Ammon's horn (tissue), 1 donor: ENCODE measurements at regions not wholly inside any gene's neighbourhood (a gene's known extent, or its start where the extent isn't known, plus 50 kb on each side); places are given as distances from the start of the nearest gene placed in this dataset.
A peak's percentile ranks its signal among the peaks of the same experiment; 100 is the strongest.

ENCODE experiments used
- DNase-seq: peaks from one replicate; pipeline ENCODE4 v3.0.0-alpha.2; 2016; ENCODE audit warnings: low spot score

- no peak for DNase-seq
Observed at GRCh38 chr10:131708225-131708880, 192.5 kb upstream of the PPP2R2D start.

- DNase-seq: no peak
Observed at GRCh38 chr10:131710142-131710861, 190.5 kb upstream of the PPP2R2D start.

- no peak for DNase-seq
Observed at GRCh38 chr10:131722121-131722520, 178.7 kb upstream of the PPP2R2D start.

GRCh38 chr10:131722525-131723264, 178.1 kb upstream of the PPP2R2D start:
- DNase-seq: no peak

- DNase-seq: no peak
Observed at GRCh38 chr10:131723297-131724168, 177.3 kb upstream of the PPP2R2D start.

GRCh38 chr10:131724169-131724545, 176.7 kb upstream of the PPP2R2D start:
- DNase-seq: no peak

GRCh38 chr10:131724891-131725580, 175.8 kb upstream of the PPP2R2D start:
- DNase-seq: no peak

GRCh38 chr10:131725581-131726069, 175.2 kb upstream of the PPP2R2D start:
- no peak for DNase-seq

- DNase-seq: peak; percentile 55
Observed at GRCh38 chr10:131726076-131726880, 174.5 kb upstream of the PPP2R2D start.

- no peak for DNase-seq
Observed at GRCh38 chr10:131726967-131727366, 173.8 kb upstream of the PPP2R2D start.

- no peak for DNase-seq
Observed at GRCh38 chr10:131727560-131727959, 173.2 kb upstream of the PPP2R2D start.

- DNase-seq: no peak
Observed at GRCh38 chr10:131728286-131729228, 172.3 kb upstream of the PPP2R2D start.

- no peak for DNase-seq
Observed at GRCh38 chr10:131729361-131729760, 171.4 kb upstream of the PPP2R2D start.

GRCh38 chr10:131729938-131730660, 170.7 kb upstream of the PPP2R2D start:
- DNase-seq: no peak

- no peak for DNase-seq
Observed at GRCh38 chr10:131730771-131731497, 169.9 kb upstream of the PPP2R2D start.

- DNase-seq: no peak
Observed at GRCh38 chr10:131731780-131732630, 168.8 kb upstream of the PPP2R2D start.

GRCh38 chr10:131732631-131733127, 168.1 kb upstream of the PPP2R2D start:
- DNase-seq: no peak
